ENCODE measurements at regions not wholly inside any gene's neighbourhood (a gene's known extent, or its start where the extent isn't known, plus 50 kb on each side); places are given as distances from the start of the nearest gene placed in this dataset.

- TF ChIP-seq POLR2A (IDR thresholded peaks at IDR 0.05), result no peak
- TF ChIP-seq, protein P1, sequence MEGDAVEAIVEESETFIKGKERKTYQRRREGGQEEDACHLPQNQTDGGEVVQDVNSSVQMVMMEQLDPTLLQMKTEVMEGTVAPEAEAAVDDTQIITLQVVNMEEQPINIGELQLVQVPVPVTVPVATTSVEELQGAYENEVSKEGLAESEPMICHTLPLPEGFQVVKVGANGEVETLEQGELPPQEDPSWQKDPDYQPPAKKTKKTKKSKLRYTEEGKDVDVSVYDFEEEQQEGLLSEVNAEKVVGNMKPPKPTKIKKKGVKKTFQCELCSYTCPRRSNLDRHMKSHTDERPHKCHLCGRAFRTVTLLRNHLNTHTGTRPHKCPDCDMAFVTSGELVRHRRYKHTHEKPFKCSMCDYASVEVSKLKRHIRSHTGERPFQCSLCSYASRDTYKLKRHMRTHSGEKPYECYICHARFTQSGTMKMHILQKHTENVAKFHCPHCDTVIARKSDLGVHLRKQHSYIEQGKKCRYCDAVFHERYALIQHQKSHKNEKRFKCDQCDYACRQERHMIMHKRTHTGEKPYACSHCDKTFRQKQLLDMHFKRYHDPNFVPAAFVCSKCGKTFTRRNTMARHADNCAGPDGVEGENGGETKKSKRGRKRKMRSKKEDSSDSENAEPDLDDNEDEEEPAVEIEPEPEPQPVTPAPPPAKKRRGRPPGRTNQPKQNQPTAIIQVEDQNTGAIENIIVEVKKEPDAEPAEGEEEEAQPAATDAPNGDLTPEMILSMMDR (IDR thresholded peaks at IDR 0.05), result no peak
Measured at GRCh38 chr5:148937830-148938521, 111.6 kb downstream of the ADRB2 start.
